GM12875 (cell line): ENCODE measurements at regions not wholly inside any gene's neighbourhood (a gene's known extent, or its start where the extent isn't known, plus 50 kb on each side); places are given as distances from the start of the nearest gene placed in this dataset.

Source experiments
- H3K4me3 ChIP-seq: one replicate; pipeline ENCODE4 v1.5.1; 2011; ENCODE audit warnings: low read depth, low read length, control low read depth
- TF ChIP-seq, protein P1 (sequence below): IDR thresholded peaks from 2 replicates; pipeline ENCODE4 v1.5.1; 2011; ENCODE audit warnings: low read depth, mild to moderate bottlenecking, control low read depth, inconsistent platforms, low read length, moderate library complexity, borderline replicate concordance; ENCODE audit not compliant: insufficient read depth

GRCh38 chr3:68007621-68008226 lies 353.3 kb upstream of the SUCLG2 start:
- no peak overlapping the region for H3K4me3 ChIP-seq
- TF ChIP-seq, protein P1, sequence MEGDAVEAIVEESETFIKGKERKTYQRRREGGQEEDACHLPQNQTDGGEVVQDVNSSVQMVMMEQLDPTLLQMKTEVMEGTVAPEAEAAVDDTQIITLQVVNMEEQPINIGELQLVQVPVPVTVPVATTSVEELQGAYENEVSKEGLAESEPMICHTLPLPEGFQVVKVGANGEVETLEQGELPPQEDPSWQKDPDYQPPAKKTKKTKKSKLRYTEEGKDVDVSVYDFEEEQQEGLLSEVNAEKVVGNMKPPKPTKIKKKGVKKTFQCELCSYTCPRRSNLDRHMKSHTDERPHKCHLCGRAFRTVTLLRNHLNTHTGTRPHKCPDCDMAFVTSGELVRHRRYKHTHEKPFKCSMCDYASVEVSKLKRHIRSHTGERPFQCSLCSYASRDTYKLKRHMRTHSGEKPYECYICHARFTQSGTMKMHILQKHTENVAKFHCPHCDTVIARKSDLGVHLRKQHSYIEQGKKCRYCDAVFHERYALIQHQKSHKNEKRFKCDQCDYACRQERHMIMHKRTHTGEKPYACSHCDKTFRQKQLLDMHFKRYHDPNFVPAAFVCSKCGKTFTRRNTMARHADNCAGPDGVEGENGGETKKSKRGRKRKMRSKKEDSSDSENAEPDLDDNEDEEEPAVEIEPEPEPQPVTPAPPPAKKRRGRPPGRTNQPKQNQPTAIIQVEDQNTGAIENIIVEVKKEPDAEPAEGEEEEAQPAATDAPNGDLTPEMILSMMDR, result no peak

GRCh38 chr3:68006646-68007045 lies 352.2 kb upstream of the SUCLG2 start:
- no peak overlapping the region for H3K4me3 ChIP-seq

DNA sequence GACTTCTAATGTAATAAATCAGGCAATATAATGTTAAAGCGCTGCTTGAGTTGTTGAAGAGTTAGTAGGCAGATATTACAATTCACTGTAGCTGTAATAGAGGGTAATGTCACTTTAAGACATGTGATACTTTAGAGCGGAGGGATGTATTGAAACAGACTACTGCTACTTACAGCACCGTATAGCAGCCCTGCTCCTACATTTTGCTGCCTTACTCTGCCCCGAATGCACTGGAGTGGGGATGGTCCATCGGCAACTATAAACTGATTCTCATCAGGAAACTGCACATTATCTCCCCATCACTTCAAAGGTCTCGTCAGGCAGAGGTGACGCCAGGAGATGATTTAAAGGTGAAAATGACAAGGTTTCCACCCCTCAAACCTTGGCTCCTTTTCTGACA lies 349.7 kb upstream of the SUCLG2 start:
- H3K4me3 ChIP-seq, result no peak overlapping the region
- TF ChIP-seq, protein P1, result no peak

More at GRCh38 chr3:68006646-68007045, 352.2 kb upstream of the SUCLG2 start:
- TF ChIP-seq, protein P1, result no peak

- H3K4me3 ChIP-seq, result no peak overlapping the region
- TF ChIP-seq, protein P1, result no peak
Observed at GRCh38 chr3:67998281-67998680, 343.9 kb upstream of the SUCLG2 start.

DNA sequence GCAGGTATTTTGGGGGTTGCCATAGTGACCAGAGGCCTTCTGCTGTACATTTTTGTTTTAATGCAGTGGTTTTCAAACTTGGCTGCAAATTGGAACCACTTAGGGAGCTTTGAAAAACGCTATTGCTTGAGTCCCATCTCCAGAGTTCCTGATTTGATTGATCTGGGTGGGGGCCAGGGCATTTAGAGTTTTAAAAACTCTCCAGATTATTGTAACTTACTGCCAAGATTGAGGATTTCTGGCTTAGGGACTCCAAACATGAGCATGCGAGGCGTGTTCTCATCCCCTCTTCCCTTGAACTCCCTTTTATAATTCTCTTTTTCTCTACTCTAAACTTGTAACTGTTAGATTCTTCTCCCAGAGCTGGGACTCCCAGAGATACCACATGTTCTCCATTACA lies 340.8 kb upstream of the SUCLG2 start:
- TF ChIP-seq, protein P1, result no peak
- H3K4me3 ChIP-seq, result no peak overlapping the region

DNA sequence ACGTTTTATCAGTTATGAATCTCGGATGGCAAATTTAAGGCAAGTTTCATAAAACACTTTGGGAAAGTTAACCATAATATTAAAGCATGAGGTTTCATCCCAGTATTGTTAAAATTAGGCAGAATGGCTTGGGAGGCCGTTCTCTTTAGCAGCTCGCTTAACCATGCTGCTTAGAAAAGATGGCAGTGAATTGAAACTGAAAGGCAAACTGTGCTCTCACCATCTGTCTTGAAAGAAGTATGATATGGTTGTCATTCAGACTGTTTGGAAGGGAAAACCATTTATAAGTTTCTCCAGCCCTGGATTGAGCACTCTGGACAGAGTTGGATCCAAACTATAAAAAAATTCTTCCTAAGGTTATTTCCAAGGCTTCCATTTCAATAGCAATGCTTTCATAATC lies 332.3 kb upstream of the SUCLG2 start:
- TF ChIP-seq, protein P1, result no peak
- H3K4me3 ChIP-seq, result no peak overlapping the region

DNA sequence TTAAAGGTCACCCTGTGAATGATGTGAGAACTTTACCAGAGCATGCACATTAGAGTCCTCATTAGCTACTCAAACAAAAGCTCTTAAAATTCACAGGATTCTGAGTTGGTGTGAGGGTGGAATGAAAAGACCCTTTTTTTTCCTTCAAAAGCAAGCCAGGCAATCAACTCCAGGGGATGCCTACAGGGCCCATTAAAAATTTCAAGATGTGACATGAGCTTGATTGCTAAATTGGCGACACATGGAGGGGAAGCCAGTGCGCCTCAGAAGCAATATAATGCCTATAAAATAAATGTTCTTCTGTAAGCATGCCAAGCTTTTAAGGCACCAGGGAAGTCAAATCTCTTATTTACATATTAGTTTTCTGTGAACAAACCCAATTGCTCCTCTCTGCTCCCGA lies 328.8 kb upstream of the SUCLG2 start:
- TF ChIP-seq, protein P1, result no peak
- no peak overlapping the region for H3K4me3 ChIP-seq
